ENCODE measurements at regions not wholly inside any gene's neighbourhood (a gene's known extent, or its start where the extent isn't known, plus 50 kb on each side); places are given as distances from the start of the nearest gene placed in this dataset.

DNA sequence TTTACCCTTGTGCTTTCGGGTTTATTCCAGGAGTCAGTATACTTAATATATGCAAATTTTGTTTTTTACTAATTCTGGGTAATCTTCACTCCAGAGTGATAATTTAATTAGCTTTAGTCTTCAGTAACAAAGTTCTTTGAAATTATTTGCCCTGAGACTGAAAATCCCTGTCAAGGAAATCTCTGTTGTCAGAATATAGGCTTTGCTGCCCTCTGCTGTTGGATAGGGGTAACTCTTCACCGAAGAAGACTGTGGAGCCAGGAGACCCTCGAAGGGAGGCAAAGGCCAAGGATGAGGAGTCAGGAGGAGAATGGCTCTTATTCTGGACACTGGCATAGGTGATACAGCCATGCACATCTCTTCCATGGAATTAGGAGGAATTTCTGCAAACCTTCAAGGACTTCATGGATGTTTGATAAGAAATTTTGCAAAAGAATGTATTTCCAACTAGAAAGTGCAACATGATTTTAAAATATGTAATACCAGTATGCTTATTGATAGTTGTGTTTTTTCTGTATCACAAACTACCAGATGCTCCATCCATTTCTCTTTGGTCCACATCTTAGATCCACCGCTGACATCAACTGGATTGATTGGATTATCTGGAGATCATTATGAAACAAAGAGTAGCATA lies 182.3 kb downstream of the RDH14 start:
- DNase-seq (ENCODE audit: low read depth): no peak

DNA sequence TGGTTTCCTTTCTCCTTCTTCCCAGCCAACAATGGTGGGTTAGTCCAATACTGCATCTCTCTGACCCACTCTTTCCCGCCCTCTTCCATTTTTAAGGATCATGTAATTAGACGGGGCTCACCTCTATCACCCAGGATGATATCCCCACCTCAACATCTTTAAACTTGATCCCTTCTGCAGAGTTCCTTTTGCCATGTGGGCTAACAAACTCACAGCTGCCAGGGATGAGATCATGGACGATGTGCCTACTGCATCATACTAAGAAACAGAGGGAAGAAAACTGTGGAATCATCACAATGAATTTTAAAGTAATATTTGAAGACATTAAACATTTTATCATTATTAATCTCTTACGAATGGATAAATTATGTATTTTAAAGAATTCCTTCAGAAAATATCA lies 183.5 kb downstream of the RDH14 start:
- no peak for DNase-seq (ENCODE audit: low read depth)

DNA sequence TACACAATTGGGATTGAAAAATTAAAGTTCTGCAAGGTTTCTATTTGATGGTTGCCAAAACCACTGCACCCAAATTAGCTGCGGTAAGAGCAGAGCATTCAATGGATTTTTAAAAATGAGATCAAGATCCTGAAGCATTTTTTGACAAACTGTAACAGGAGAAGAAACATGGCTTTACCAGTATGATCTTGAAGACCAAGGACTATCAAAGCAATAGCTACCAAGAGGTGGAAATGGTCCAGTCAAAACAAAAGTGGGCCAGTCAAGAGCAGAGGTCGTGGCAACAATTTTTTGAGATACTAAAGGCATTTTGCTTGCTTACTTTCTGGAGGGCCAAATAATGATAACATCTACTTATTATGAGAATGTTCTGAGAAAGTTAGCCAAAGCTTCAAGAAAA lies 186.8 kb downstream of the RDH14 start:
- DNase-seq (ENCODE audit: low read depth): no peak

DNA sequence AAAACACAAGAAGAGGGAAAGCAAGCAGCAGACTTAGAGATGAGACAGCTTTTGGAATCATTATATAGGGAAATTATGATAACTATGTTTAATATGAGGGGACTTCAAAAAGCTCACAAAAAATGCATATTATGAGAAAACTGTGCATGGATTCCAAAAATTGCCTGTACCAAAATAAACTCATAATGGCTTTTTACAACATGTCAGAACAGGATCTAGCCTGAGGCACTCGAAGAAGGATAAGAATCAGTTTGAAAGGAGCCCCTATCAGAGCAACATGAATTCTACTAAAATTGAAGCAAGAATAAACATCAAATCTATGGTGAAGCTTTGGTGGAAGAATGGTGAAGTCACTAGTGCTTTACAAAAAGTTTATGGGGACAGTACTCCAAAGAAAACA lies 187.4 kb downstream of the RDH14 start:
- DNase-seq (ENCODE audit: low read depth): no peak

DNA sequence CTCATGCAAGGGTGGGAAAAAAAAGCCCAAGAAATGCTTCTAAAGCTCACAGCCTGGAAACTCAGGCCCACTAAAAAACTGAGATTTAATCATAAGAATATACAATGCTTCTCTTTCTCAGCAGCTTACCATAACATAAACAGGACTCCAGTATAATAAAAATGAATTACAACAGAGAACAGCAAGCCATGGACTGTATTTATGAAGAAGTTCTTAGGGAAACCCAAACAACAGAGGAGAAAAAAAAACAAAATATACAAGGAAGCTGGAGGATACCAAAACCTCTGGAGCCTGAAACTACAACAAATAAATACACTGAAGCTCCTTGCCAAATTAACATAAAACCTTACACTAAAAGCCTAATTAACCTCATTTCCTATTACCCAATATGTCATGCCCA lies 187.8 kb downstream of the RDH14 start:
- no peak for DNase-seq (ENCODE audit: low read depth)

DNA sequence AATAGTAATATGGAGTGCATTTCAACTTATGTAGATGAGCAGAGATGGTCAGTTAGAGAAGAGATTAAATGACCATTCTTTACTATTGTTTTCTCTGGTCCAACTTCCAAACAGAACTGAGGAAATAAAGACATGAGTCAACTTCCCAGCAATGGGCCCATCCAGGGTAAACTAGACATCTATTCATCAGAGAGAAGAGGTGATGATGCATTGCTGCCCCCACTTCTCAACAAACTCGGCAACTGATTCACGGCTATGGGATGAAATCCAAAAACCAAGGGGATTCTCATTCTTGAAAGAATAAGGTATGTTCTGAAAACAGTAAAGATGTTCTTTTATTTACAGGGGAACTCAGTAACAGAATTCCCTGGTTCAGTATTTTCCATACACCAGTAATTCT lies 190.7 kb downstream of the RDH14 start:
- DNase-seq (ENCODE audit: low read depth): peak; percentile 37

DNA sequence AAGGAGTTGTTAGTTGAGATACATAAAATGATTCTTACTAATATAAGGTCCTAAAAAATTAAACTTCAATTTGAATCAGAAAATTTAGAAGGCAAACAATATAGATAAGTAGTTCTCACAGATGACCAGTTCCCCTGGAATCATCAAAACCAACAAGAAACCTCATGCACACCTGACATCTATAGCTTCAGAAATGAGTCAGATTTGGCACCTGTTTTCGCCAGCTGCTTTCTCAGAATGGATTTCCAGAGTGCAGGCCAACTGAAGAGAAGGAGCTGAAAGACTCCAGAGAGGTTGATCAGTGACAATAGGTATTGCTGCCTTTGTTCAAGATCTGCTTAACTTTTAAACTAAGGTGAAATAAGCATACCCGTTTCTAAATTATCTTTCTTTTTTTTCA lies 192.4 kb downstream of the RDH14 start:
- DNase-seq (ENCODE audit: low read depth): no peak

DNA sequence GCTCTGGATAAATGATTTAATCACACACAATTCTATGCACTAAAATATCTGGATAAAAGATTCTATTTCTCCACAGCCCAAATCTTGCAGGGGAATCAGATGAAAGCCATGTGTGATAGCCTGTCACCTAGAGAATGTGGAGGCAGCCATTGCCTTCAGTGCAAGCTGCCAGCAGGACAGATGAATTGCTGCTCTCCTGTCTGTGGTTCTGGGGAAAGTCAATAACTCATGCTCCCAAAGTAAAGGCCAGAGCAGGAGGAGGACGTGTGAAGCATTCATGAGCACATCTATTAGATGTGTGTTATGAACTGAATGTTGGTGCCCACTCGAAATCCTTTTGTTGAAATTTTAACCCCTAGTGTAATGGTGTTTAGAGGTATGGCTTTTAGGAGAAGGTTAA lies 195.1 kb downstream of the RDH14 start:
- DNase-seq (ENCODE audit: low read depth): no peak

DNA sequence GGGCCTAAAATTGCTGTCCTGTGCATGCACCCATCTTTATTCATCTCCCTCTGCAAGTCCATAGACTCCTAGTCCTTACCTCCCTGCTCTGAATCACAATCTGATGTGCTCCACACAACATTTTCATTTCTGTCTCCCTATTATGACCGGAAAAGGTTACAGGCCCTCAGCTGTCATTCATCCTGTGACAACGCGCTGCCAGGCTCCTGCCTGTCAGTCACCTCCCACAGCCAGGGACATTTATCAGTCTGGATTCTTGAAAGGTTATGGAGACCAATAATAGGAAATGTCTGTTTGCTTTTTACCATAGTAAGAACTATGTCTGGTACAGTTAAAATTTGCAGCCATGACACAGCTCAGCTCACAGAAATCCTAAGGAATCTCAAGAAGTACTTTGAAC lies 197.1 kb downstream of the RDH14 start:
- DNase-seq (ENCODE audit: low read depth): no peak

DNA sequence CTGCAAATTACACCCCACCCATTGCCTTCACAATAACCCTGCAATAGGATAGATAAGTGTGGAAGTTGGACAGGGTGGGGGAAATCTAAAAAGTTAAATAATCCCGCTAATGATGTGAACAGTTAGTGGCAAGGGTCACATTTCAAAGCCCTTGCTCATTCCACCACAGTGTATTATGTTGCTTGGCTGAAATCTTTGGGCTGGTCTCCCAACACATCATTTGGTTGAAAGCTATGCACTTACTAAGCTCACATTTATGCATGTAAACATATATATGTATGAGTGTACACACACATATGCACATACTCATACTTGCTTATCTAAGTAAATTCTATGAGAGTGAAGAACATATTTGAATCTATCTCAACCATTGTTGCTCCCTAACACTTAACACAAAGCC lies 197.8 kb downstream of the RDH14 start:
- DNase-seq (ENCODE audit: low read depth): peak; percentile 78

DNA sequence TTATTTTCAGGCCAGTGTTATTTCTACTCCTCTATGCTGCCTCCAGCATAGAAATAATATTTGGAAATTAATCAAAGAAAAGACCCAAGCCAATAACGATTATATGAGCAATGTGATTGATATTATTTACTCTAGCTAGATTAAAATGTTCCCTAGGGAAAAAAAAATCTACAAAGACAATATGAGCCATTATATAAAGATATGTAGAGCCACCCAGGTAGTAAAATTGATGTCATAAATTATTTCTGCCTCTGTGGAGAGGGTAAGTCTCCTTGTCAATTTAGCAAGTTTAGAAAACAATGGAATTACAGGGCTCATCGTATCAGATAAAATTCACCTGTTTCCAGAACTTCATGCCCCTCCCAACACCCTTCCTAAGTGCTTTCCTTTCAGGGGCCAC lies 202.9 kb downstream of the RDH14 start:
- DNase-seq (ENCODE audit: low read depth): no peak

DNA sequence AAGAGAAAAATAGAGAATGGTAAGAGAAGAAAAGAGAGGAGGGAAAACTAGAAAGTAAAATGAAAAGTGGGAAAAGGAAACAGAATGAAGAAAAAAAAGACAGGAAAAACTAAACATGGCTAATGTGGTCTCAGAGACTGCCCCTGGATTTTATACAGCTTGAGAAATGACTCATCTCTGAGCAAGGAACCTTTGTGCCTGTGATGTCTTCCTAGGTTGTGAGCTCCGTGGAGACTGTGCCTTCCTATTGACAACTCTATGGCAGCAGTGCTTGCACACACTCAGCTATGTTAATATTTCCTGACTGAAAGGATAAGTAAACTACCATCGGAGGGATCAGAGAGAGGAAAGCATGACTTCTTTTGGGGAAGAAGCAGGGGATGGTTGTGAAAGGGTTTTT lies 203.8 kb downstream of the RDH14 start:
- no peak for DNase-seq (ENCODE audit: low read depth)

DNA sequence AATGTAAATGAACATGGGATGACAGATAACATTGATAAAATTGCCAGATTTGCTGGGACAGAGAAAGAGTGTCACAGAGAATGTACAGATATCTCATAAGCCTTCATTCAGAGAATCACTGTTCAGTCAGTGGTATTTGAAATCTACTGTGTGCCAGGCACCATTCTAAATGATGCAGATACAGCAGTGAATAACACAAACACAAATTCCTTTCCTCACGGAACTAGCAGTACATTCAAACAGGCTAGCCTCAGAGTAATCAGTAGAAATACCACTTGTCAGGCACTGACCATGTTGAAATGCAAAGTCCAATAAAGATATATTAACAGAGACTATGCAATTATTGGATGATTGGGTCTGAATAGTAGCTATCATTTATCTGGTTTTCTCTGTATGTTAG lies 211.0 kb downstream of the RDH14 start:
- no peak for DNase-seq (ENCODE audit: low read depth)

DNA sequence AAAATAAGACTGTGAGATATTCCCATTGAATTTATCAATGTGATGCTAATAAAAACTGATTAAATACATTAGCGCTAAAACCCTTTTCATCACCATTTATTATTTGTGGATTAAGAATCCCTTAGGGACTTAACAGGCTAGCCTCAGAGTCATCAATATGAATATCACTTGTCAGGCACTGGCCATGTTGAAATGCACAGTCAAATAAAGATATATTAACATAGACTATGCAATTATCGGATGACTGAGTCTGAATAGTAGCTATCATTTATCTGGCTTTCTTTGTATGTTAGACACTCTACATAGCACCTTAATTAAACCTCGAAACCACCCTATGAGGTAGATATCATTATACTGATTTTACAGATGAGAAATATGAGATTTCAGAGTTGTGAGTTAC lies 213.6 kb downstream of the RDH14 start:
- no peak for DNase-seq (ENCODE audit: low read depth)

DNA sequence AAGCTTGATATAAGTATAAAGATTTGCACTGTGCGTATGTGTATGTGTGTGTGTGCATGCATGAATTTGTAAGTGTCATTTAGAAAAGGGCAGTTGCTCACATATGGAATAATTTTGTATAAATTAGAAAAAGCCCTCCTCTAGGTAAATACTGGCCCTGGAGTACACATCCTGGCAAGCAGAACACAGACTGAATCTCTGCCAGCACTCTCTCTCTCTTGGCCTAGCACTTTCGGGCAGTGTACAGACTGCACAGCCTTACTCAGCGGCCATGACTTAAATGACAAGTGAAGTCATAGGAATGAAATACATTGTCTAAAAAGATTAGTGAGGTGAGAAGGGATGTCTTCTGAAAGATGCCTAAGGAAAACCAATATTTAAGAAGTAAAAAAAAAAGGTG lies 214.1 kb downstream of the RDH14 start:
- no peak for DNase-seq (ENCODE audit: low read depth)

DNA sequence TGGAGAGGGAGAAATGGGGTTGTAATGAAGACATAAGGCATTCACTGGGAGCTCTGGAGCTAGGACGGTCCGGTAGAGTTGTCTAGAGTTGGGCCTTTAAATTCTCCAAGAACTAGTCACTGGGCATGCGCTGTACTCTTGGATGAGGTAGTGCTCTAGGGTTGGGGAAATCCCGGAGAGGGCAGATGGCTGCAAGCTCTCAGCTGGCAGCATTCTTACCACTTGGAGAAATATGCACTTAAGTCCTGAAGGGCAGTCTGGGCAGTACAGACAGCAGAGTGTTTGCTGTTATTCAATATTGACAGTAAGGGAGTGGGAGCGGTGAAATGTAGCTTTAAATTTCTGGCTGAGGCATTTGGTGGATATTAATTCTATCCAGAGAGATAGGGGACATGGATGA lies 214.6 kb downstream of the RDH14 start:
- DNase-seq (ENCODE audit: low read depth): no peak

DNA sequence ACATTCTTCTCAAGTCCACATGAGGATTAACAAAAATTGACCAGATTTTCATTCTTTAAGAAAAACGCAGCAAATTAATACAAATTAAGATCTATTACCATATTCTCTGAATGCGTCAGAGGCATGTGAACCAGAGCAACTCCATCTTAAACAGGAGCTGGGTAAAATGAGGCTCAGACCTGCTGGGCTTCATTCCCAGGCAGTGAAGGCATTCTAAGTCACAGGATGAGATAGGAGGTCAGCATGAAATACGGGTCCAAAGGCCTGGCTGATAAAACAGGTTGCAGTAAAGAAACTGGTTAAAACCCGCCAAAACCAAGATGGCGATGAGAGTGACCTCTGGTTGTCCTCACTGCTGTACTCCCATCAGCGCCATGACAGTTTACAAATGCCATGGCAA lies 217.6 kb downstream of the RDH14 start:
- DNase-seq (ENCODE audit: low read depth): no peak

DNA sequence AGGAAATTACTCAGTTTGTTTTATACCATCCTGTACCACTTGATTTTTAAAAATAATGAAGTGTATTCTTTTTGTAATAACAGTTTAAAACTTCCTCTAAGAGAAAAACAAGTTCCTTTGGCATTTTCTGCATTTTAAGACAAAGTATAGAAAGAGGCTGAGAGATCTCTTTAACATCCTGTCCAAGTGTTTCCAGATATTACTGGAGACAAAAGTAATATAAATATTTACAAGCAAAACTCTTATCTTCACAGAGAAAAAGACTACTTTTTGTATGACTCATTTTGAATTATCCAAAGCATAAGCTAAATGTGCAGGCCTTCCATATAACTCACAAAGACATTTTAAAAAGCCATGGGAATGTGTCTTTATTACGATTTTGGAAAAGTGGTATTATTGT lies 221.1 kb downstream of the RDH14 start:
- no peak for DNase-seq (ENCODE audit: low read depth)

DNA sequence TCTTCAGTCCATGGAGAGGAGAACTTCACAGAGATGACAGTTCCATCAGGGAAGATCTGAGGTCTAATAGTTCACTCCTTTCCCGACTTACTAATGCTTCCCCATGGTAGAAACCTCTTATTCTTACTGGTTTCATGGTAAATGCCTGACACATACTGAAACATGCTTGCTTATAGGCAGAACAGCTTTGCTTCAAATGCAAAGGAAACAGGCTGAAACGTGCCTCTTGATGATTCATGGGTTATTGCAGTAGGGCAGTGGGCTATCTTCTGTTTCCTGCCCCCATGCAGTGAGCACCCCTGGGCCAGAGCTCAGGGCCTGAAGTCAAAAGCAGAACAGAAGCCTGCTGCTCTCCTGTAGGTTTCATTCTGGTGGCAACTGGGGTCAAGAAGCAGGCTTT lies 223.5 kb downstream of the RDH14 start:
- no peak for DNase-seq (ENCODE audit: low read depth)

DNA sequence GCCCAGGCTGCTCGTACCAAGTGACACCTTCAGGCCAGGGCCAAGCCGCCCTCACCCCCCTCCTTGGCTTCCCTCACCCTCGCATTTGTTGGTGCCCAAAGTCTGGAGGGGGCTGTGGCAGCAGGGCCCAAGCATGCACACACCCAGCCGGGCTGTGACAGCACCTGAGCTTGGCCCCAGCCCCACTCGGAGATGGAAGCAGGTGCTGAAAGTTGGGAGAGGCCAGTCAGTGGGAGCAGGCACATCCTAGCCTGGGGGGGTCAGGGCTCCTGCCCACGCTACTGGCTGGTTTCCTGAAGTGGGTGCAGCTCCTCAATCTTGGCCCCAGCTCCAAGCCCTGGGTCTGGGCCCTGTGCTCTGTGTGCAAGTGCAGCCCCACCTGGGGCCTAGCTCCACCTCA lies 228.0 kb downstream of the RDH14 start:
- no peak for DNase-seq (ENCODE audit: low read depth)

DNA sequence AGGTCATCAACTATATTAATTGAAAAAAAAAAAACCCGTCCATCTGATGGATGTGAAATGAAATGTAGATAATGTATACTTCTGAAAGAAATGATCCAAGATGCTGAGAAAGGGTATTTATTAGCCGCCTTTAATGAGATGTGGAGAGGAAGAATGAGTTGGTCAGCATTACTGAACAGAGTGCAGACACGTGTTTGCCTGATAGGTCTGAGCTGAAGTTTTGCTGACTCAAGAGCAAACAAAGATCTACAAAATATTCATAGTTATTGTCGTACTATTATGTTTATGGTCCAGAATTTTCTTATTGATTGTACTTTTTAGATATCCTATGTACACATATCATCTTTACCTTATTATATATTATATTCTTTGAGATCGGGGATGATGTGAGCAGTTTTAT lies 235.3 kb downstream of the RDH14 start:
- no peak for DNase-seq (ENCODE audit: low read depth)

DNA sequence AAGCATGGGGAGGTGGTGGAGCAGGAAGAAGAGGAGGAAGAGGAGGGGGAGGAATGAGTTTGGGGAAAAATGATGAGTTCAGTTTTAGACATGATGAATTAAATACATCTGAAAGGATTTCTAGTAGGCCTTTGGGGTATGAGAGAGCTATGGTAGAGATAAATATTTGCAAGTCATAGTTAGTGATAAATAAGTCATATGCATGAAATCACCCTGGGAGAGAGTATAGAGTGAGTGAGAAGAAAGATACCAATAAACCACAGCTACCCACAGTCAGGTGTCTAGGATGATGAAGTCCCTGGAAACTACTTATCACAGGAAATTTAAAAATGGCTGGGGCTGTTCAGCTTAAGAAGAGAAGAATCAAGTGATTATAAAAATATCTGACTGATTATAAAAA lies 240.5 kb downstream of the RDH14 start:
- no peak for DNase-seq (ENCODE audit: low read depth)

DNA sequence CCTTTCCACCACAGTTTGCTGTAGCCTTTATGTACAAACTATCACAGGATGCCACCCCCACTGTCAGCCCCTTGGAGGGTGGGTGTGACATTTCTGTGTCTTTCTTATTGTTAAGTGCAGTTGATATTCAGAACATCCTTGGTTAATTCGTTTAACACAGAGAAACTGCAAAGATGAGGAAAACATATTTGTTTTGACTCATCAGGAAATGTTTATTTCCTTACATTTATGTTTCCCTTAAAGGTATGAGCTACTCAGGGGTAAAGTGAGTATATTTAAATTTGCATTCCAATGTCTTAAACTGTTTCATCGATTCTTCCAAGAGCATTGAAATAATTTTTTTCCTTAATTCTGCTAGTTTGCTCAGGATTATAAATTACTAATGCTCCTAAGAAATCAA lies 243.4 kb downstream of the RDH14 start:
- no peak for DNase-seq (ENCODE audit: low read depth)

DNA sequence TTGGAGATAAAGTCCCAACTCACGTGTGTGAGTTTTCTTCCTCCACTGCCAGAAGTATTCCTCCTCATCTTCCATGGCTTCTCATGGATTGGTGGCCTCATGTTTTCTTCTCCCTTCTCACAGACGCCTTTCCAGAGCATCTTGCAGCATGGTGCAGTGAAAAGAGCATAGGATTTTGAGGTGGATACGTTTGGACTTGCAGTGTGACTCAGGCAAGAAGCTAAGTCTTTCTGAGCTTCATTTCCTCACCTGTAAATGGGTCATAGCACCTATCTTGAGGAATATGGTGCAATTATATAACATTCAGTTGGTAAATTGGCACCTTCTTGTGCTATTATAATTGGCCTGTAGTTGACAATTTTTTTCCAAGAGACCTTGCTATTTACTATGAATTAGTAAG lies 247.6 kb downstream of the RDH14 start:
- DNase-seq (ENCODE audit: low read depth): no peak

Measured in HS-5 (cell line).